Osteoblast (primary cell): ENCODE measurements at regions not wholly inside any gene's neighbourhood (a gene's known extent, or its start where the extent isn't known, plus 50 kb on each side); places are given as distances from the start of the nearest gene placed in this dataset.

Source experiments
- DNase-seq: peaks from one replicate; pipeline ENCODE4 v3.0.0; 2011; ENCODE audit warnings: low spot score, mixed read lengths; ENCODE audit not compliant: insufficient read length; ENCODE audit errors: missing footprints
- H2AFZ ChIP-seq: 2 replicates; pipeline ENCODE4 v1.6.0; 2011; ENCODE audit warnings: mild to moderate bottlenecking, low read length
- H3K27ac ChIP-seq: 2 replicates; pipeline ENCODE4 v1.5.1; 2011; ENCODE audit warnings: mild to moderate bottlenecking, low read depth, low read length, moderate library complexity
- H3K27me3 ChIP-seq: 2 replicates; pipeline ENCODE4 v1.6.0; 2012; ENCODE audit warnings: mild to moderate bottlenecking, control low read depth, inconsistent platforms, low read length, moderate library complexity; ENCODE audit not compliant: insufficient read depth
- H3K36me3 ChIP-seq: 2 replicates; pipeline ENCODE4 v1.5.1; 2011; ENCODE audit warnings: mild to moderate bottlenecking, low read length, control low read depth, moderate library complexity; ENCODE audit not compliant: insufficient read depth
- H3K4me1 ChIP-seq: 2 replicates; pipeline ENCODE4 v1.5.1; 2011; ENCODE audit warnings: mild to moderate bottlenecking, low read length, control low read depth, moderate library complexity; ENCODE audit not compliant: insufficient read depth
- H3K4me2 ChIP-seq: 2 replicates; pipeline ENCODE4 v1.6.0; 2011; ENCODE audit warnings: mild to moderate bottlenecking, low read length; ENCODE audit not compliant: insufficient read depth
- H3K4me3 ChIP-seq: fragments of 200-600 bp; sonication (generic); 3 replicates; pipeline ENCODE4 v1.5.1; 2012; ENCODE audit warnings: mild to moderate bottlenecking, low read length, inconsistent platforms; ENCODE audit not compliant: insufficient read depth
- H3K79me2 ChIP-seq: 2 replicates; pipeline ENCODE4 v1.6.0; 2012; ENCODE audit warnings: mild to moderate bottlenecking, low read length, control low read depth, inconsistent platforms; ENCODE audit not compliant: insufficient read depth
- H3K9me3 ChIP-seq: 2 replicates; pipeline ENCODE4 v1.5.1; 2011; ENCODE audit warnings: low read depth, low read length, control low read depth
- H4K20me1 ChIP-seq: 2 replicates; pipeline ENCODE4 v1.6.0; 2012; ENCODE audit warnings: mild to moderate bottlenecking, low read length, control low read depth; ENCODE audit not compliant: insufficient read depth
- CTCF ChIP-seq: IDR thresholded peaks from 2 replicates; pipeline ENCODE4 v1.5.1; 2011; ENCODE audit warnings: mild to moderate bottlenecking, low read depth, low read length, moderate library complexity; ENCODE audit errors: extremely low read depth

GRCh38 chr11:45461514-45461913 is 175.4 kb upstream of the SYT13 start:
- Histone ChIP-seq H3K9me3 (no peaks in the 10 kb centered on the region), H3K79me2 (no peaks in the 10 kb centered on the region), H3K4me3 (no peak overlapping the region), H3K27me3 (no peaks in the 10 kb centered on the region), H3K27ac (no peak overlapping the region), H3K36me3 (no peaks in the 10 kb centered on the region), H2AFZ (no peak overlapping the region), H3K4me2 (no peak overlapping the region), H3K4me1 (peaks cover 24% of the 10 kb centered on the region), H4K20me1 (no peaks in the 10 kb centered on the region)
- no peak for TF ChIP-seq CTCF
- no peak for DNase-seq

GRCh38 chr11:45459491-45459890 is 173.3 kb upstream of the SYT13 start:
- H3K27ac ChIP-seq = no peak overlapping the region
- no peak for DNase-seq
- H3K4me3 ChIP-seq = no peak overlapping the region
- no peaks in the 10 kb centered on the region for H3K27me3 ChIP-seq
- H4K20me1 ChIP-seq = no peaks in the 10 kb centered on the region
- H3K36me3 ChIP-seq = no peaks in the 10 kb centered on the region
- TF ChIP-seq CTCF = no peak
- no peak overlapping the region for H2AFZ ChIP-seq
- no peaks in the 10 kb centered on the region for H3K79me2 ChIP-seq
- peaks cover 5% of the 10 kb centered on the region for H3K9me3 ChIP-seq
- no peak overlapping the region for H3K4me2 ChIP-seq
- peaks cover 22% of the 10 kb centered on the region for H3K4me1 ChIP-seq

GRCh38 chr11:45458269-45458668 is 172.1 kb upstream of the SYT13 start:
- DNase-seq = no peak
- H2AFZ ChIP-seq = no peak overlapping the region
- no peak overlapping the region for H3K4me3 ChIP-seq
- H3K36me3 ChIP-seq = no peaks in the 10 kb centered on the region
- no peak overlapping the region for H3K4me2 ChIP-seq
- peaks cover 22% of the 10 kb centered on the region for H3K4me1 ChIP-seq
- no peak for TF ChIP-seq CTCF
- no peaks in the 10 kb centered on the region for H4K20me1 ChIP-seq
- H3K79me2 ChIP-seq = no peaks in the 10 kb centered on the region
- peak overlapping the region; percentile 85 for H3K27ac ChIP-seq
- no peaks in the 10 kb centered on the region for H3K27me3 ChIP-seq
- H3K9me3 ChIP-seq = peaks cover 5% of the 10 kb centered on the region

- peaks cover 5% of the 10 kb centered on the region for H3K9me3 ChIP-seq
- H3K27me3 ChIP-seq = no peaks in the 10 kb centered on the region
- DNase-seq = peak; percentile 85
- peak overlapping the region; percentile 60 for H3K4me2 ChIP-seq
- peak overlapping the region; percentile 85 for H3K27ac ChIP-seq
- H3K36me3 ChIP-seq = no peaks in the 10 kb centered on the region
- H3K4me3 ChIP-seq = peak overlapping the region; percentile 24
- TF ChIP-seq CTCF = no peak
- H3K79me2 ChIP-seq = no peaks in the 10 kb centered on the region
- H3K4me1 ChIP-seq = peaks cover 22% of the 10 kb centered on the region
- no peaks in the 10 kb centered on the region for H4K20me1 ChIP-seq
- peak overlapping the region; percentile 56 for H2AFZ ChIP-seq
These were observed 171.5 kb upstream of the SYT13 start for GRCh38 chr11:45457649-45458048.
